HG02798 (cell line): ENCODE measurements at regions not wholly inside any gene's neighbourhood (a gene's known extent, or its start where the extent isn't known, plus 50 kb on each side); places are given as distances from the start of the nearest gene placed in this dataset.

Experiments used
- ATAC-seq: cut with Tn5 transposase; IDR thresholded peaks from one replicate; pipeline ENCODE4 v1.9.1; 2021; ENCODE audit warnings: mild to moderate bottlenecking; ENCODE audit not compliant: unreplicated experiment, poor library complexity

DNA sequence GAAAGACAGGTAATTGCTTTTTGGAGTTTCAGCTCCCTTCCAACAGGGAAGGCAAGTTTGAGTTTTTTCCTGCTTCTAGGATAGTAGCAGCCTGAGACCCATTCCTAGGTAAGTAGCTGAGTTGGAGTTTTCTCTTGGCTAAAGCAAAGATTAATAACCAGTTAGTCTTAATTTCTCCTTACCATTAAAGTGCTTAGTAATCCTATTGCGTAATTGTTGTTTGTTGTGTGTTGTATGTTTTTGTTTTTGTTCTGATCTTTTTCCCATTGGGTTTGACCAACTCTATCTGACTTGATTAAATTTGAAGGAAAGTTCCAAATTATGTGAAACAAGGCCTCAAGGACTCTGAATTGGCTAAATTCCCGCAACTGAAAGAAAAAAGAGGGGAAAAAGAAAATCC is 83.5 kb downstream of the TBX22 start:
- ATAC-seq, result no peak

DNA sequence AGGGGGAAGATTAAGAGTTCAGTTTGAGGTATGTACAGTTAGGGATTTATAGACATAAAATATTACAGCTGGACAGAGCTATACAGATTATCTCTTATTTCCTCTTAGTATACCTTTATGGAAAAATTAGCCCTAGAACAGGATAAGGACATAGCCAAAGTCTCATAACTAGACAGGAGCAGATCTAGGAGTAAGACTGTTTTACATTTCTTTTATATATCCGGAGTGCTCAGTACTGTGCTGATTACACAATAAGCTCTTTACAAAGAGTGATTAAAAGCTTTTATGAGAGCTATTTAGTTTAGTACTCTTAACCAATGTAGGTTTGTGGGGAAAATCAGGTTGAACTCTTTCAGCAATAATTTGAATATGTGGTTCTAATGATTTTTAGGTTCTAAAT is 105.8 kb downstream of the TBX22 start:
- ATAC-seq, result no peak

DNA sequence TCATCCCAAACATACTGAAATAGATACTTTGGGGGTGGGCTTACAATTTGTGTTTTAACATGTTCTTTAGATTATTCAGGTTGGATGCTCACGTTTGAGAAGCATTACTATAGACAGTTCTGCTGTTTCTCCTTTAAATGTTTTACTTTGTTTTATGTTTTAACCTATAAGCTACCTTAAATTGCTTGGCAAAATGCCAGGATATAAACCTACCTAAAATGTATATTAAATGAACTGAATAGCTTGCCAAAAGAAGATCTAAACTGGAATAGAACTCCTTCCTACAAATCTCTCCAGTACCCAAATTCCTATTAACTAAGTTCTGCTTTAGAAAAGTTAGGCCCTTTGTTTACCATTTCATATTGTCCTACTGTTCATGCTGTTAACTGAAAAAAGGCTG is 124.4 kb downstream of the TBX22 start:
- no peak for ATAC-seq

DNA sequence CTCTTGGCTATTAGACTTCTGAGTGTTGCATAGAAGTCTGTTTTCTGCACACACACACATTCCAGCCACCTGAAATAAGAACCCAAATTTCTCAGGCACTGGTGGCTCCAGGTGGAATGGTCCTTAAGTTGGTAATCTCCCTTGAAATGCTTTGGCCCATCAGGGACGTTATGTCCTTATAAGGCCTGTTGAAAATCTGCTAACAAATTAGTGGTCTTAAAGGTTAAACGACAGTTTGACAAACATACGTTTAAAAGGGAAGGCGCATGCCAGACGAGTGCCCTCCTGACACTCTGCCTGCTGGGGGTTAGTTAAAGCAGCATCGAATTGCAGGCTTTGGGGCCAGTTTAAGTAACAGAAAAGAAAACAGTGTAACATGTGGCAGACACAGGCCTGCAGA is 125.0 kb downstream of the TBX22 start:
- ATAC-seq, result no peak

DNA sequence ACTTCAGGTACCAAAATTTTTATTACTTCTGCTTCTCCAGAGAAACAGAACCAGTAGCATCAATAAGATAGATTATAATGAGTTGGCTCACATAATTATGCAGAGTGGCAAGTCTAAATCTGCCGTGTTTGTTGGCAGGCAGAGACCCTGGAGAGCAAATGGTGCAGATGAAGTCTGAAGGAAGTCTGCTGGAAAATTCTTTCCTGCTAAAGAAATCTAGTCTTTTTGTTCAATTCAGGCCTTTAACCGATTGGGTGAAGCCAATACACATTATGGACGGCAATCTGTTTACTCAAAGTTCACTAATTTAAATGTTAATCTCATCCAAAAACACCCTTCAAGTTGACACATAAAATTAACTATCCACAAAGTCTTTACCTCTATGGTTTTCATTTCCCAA is 156.0 kb downstream of the TBX22 start:
- no peak for ATAC-seq

DNA sequence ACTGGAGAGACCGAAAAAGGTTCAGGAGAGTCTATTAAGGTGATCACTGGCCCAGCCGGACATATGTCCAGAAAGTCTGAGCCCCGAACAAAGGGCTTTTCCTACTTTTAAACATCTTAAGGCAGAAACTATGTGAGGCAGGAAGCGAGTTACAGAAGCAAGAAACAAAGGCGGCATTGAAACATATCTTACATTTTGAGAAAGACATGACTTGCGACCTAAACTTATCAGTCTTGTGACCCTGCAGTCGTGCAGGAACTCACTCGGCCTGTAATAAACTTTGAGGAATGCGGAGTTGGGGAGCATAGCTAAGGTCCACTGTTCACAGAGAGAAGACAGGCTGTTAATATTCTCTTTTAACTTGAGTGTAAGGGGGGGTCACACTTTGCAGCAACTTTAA is 158.7 kb downstream of the TBX22 start:
- ATAC-seq, result no peak

DNA sequence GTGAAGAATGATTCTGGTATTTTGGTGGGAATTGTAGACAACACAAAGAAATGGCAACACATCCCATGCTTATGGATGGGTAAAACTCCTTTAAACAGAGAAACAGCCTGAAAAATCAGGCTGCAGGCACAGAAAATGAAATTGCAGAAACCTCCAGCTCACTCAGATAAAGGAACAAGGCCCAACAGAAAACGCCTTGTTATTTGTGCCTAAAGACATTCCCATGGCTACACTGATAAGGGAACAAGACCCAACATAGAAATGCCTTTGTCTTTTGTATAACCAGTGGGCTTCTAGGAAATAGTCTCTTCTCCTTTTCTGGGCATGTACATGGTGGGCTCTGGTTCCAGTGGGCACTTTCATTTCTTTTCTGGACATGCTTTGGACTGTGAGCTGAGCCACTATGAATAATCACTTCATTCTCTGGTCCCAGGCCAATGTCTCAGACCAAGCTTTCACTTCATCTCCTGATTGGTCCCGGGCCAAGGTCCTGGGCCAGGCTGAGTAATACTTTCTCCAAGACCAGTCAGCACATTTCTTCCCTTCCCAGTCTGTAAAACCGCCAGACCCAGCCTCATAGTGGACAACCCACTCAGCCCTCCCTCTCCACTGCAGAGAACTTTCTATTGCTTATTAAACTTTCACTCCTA is 160.5 kb downstream of the TBX22 start:
- ATAC-seq, result no peak

DNA sequence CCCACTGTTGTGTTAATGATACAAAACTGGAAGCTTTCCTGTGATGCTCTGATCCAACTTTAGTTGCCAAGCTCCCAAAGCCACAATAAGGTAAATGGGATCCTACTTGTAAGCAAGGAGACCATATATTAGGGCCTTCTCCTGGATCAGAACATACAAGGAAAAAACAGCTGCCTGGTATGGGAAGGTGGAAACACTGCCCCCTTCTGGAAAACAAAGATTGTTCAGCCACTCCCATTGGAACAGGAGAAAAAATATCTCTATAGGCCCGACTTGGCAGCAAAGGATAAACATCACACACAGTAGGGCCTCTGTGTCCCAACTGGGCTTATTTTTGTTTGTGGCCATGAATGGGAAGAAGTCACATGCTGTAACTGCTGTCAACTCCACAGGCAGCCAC is 166.5 kb downstream of the TBX22 start:
- no peak for ATAC-seq

DNA sequence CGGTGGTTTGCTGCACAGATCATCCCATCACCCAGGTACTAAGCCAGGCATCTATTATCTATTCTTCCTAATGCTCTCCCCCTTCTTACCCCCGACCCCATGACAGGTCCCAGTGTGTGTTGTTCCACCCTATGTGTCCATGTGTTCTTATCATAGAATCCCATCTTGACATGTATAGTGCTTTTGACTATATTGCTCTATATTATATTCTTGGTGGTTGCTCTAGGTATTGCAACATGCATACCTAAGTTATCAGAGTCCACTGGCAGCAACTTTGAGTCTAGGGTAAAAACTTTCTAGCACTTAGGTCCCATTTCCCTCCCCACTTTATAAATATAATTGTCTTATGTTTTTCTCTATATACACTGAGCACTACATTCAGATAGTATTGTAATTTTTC is 170.3 kb downstream of the TBX22 start:
- no peak for ATAC-seq

DNA sequence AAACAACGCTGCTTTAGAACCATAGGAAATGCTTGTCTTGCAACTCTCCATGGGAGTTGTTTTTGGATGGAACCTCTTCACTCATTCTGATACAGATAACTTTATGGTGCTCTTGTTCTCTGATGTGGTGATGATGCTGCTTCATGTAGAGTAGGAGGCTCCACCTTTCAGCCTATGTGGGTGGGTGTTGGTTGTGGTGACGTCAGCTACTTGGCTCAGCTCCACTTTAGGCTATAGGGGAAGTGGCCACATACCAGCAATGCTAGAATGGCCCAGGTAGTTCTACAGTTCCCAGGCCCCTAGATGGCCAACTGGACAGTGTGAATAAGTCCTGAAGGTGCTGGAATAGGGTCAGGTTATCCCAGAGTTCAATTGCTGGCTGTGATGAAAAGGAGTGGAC is 192.1 kb downstream of the TBX22 start:
- ATAC-seq, result no peak

DNA sequence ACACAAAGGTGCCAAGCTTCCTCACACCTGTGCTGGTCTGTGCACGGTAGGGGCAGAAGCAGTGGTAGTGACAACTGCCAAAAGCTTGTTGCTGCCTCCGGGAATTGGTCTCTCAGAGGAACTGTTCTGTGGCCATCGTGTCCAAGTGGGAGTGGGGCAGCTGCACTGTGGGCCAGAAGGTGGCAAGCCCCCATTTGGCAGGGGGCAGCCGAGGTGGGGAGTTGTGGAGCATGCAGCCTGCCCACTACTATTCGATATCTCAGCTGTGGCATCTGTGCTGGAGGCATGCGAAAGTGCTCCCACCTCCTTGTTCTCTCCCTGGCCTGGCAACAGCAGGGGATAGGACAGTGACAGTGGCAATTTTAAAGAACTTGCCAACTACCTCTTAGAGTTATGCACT is 192.8 kb downstream of the TBX22 start:
- ATAC-seq, result no peak

DNA sequence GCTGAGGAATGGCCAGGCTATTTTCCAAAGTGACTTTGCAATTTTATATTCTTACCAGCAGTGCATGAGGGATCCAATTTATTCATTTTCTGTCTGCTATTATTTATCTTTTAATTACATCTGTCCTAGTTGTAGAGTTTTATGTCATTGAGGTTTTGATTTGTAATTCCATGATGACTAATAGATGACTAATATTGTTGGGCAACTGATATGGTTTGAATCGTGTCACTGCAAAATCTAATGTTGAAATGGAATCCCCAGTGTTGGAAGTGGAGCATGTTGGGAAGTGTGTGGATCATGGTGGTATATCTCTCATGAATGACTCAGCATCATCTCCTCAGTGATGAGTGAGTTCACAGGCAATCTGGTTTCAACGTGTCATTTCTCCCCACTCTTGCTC is 201.5 kb downstream of the TBX22 start:
- ATAC-seq, result no peak

DNA sequence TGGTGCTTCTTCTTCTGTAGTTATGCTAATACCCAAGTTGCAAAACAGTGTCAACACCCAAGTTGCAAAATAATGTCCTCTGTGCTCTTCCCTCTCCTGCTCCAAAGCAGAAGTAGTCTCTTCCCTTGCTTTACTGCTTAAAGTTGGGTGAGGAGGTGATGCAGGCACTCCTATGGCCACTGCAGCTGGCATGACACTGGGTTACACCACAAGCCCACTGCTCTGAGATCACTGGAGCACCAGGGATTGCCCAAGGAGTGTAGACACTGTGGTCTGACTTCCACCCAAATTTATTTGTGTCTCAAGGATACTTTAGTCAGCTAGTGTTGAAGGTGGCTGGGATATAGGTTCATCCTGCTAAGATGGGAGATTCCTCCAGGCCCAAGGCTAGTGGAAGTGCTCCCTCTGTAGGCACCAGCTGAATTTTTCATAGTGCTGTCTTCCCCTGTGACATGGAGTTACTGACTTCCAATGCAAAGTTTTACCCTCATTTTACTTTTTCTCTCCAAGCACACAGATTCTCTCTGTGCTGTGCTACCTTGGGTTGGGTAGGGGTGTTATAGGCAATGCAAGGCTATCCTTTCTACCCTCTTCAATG is 196.2 kb upstream of the TENT5D start:
- no peak for ATAC-seq

DNA sequence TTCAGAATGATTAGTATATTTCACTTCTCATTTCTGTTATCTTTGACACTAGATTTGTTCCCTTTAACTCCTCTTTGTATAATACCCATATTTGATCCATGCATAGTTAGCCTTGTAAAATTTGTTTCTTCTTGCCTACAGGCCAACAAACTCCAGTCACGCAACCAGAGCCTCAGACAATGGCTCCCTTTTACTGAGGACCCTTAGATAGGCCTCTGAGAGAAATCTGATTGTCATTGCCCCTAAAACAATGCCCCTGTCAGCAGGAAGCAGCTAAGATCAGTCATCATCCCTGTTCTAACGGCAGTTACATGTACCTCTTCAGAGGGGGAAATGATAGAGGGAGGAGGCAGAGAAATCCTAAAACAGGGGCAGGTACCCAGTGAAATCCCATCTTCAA is 190.6 kb upstream of the TENT5D start:
- ATAC-seq, result no peak

DNA sequence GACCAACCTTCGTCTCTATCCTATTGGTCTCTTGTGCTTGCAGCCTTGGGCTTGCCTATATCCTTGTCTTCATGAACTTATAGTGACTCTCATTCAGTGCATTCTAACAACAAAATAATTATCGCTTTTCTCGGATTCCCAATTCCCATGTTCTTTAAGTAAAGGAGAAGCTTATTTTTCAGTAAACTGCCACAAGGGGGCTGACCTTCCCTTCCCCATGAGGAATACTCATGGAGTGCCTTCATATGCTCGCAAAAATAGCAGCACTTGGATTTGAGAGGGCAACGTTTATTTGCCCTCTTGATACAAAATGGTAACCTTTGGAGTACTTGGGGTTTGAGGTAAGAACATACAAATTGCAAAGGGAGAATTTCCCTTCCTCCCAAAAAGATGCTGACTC is 183.2 kb upstream of the TENT5D start:
- ATAC-seq, result no peak

DNA sequence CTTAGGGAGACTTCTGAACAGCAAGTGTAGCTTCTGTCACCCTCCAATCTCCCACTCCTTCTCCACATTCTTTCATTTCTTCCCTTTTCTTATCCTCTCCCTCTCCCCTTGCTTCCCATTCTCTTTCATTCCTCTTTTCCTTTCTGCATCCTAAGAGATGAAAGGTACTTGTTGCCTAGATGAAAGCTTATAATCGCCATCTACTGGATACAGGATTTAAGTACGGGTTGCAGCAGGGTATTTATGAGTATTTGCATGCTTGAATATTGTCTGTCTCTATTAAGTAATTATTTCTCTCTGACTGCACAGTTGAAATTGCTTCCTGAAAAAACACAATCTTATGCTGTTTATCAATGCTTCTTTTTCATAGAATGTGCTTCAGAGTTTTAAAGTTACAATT is 174.0 kb upstream of the TENT5D start:
- no peak for ATAC-seq

DNA sequence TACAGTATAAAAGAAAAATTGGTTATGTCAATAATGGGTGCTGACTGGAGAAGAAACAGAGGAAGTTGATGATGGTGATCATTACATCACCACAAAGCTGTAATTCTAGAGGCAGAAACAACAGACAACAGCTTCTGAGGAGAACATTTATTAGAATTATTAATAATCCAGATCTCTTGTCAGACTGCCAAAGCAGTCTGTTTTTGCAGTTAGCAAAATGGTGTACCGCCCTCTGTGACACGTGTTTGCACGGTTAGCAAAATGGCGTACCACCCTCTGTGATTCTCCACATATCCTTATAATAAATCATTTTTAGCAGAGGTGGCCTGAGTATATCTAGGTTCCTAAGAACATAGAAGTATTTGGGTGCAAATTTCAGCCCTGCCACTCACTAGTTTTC is 154.0 kb upstream of the TENT5D start:
- no peak for ATAC-seq

DNA sequence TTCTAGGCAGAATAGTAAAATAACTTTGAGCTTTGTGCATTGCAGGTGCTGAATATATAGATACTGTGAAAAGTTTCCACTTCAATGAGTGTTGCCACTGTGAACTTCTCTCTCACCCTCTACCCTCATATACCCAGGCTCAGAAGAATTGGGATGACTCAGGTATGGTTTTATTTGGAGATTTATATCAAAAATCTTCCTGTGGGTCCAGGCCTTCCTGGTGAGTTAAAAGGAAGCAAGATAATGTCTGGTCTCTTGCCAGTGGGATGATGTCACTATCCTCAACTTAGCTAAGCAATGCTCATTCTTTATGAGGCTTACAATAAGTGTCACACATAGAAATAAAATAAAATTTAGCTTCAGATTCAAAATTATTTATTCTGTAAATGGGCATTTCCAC is 153.3 kb upstream of the TENT5D start:
- no peak for ATAC-seq

DNA sequence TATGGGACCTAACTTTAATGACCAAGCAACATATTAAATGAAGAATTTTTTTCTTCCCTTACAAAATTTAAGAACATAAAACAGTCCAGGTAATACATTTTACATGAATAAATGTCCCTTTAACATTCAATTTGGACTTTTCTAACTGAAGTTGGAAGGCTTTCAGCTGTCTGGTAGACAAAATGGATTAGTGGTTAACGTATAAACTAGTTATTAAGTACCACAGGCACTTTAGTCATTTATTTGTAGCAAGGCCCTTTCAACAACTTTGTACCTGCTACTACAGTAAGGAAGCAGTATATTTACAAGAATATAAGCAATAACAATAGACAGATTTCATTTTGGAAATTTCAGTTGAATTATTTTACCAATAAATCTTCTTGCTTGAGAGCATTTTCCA is 152.5 kb upstream of the TENT5D start:
- no peak for ATAC-seq

DNA sequence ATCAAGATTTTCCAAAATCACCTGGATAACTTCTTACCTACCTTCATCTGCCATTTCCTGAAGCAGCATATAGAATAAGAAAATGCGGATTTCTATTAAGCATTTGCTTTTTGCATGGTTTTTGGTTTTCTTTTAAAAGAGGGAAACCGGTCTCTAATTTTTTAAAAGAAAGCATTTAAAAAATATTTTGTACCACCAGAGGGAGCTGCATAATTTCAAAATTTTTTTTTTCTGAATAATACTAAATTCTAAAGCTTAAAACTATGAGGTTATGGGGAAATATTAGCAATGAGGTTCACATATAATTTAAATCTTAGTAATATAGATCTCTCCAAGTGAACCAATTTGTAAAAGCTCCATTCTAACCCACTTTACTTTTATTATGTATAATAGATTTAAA is 137.7 kb upstream of the TENT5D start:
- no peak for ATAC-seq

DNA sequence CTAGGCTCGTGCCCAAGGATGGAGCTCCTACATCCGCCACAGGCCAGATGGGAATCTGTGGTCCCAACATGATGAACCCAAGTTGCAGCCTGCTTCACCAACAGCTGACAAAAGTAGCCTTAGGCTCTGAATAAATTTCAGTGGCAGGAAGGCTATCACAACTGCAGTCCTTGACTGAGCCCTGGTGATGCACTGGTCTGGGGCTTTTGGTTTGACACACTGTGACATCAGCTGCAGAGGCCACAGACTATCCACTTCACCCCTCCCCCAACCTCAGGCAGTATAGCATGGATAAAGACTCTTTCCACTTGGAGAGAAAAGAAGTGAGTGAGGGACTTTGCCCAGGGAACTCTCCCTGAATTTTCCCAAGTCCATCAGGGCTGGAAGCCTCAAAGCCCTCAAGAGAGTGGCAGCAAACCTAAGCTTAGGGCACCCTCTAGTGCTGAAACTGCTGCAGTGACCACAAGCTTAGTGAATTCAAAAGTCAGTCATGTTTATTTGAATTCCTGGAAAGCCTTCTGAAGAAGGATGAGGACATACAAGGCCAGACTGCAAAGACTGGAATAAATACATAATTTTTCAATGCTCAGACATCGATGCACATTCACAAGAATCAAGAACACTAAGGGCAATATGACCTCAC is 135.0 kb upstream of the TENT5D start:
- ATAC-seq, result peak; percentile 44

DNA sequence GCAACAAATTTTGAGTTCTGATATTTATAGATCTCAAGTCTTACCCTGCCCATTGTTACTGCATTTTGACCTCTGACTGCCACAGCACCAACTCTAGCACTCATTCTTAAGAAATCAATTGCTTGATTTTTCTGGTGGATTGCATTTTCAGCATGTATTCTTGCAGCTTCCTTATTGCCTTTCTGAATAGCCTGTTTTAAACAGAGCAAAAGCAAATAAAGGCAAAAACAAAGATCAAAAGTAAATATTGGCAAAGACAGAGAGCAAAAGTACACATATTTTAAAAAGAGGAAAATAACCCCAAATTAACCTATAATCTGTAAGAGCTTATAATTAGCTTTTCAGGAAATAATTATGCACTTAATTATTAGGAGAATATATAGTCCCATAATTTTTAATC is 129.4 kb upstream of the TENT5D start:
- no peak for ATAC-seq
